Psoas muscle (tissue), 7 donors: ENCODE measurements at regions not wholly inside any gene's neighbourhood (a gene's known extent, or its start where the extent isn't known, plus 50 kb on each side); places are given as distances from the start of the nearest gene placed in this dataset.

Source experiments
- ATAC-seq, 4 donors: fragments of 200-7000 bp; cut with Tn5 transposase; one replicate each; pipeline ENCODE4 v1.9.1; 2020; ENCODE audit warnings: moderate library complexity in 3 of 4, mild to moderate bottlenecking in 2 of 4
- DNase-seq, 2 donors: peaks; one replicate each; pipeline ENCODE4 v3.0.0-alpha.2; 2020
- H3K27ac ChIP-seq: fragments of 200-600 bp; one replicate; pipeline ENCODE4 v1.8.0; 2022
- H3K27me3 ChIP-seq, 3 donors: fragments of 200-600 bp in 1 of 3; one replicate each; pipeline versions ENCODE4 v1.6.1 to v1.8.0; 2013 to 2022; ENCODE audit warnings: low read length in 2 of 3, mild to moderate bottlenecking in 2 of 3, moderate library complexity in 1 of 3; ENCODE audit not compliant: insufficient read depth in 3 of 3
- H3K36me3 ChIP-seq, 2 donors: fragments of 200-600 bp in 1 of 2; one replicate each; pipeline versions ENCODE4 v1.6.1 to v1.8.0; 2013 to 2022; ENCODE audit warnings: low read depth in 1 of 2, mild to moderate bottlenecking in 1 of 2, moderate library complexity in 1 of 2; ENCODE audit not compliant: insufficient read depth in 1 of 2
- H3K4me1 ChIP-seq: fragments of 200-600 bp; one replicate; pipeline ENCODE4 v1.8.0; 2022
- H3K4me3 ChIP-seq: fragments of 200-600 bp; one replicate; pipeline ENCODE4 v1.8.0; 2022; ENCODE audit warnings: mild to moderate bottlenecking
- H3K9me3 ChIP-seq: fragments of 200-600 bp; one replicate; pipeline ENCODE4 v1.8.0; 2022
- WGBS, 3 donors: extraction: QIAGEN DNeasy Blood & Tissue Kit; methylation state at CpG; one replicate each; pipeline versions ENCODE4 v1.1.6 to v1.1.7; 2013; 5-methylcytosine and 5-hydroxymethylcytosine counted together
- intact Hi-C, 2 donors: fragments of 100-400 bp; cut with DNase I; formaldehyde crosslinking; loops; one replicate each; pipeline versions ENCODE4 v1.11.0 to v1.14.2; 2022
- TF ChIP-seq, protein P1 (sequence below): fragments of 200-600 bp; IDR thresholded peaks from one replicate; pipeline ENCODE4 v1.8.0; 2022; ENCODE audit warnings: antibody characterized with exemption
- donor health status: healthy with polysubstance abuse.
- donor health status: DM: no; HTN: no; CAD: no; lungs with moderate emphysema.
- donor health status: Bipolar disorder and iron deficiency.
- donor health status: healthy.
- donor health status: DM: yes; HTN: yes; CAD: no.
- donor health status: DM: no; HTN: no; CAD: no.
- donor health status: DM: yes; HTN: yes; CAD: no.

DNA sequence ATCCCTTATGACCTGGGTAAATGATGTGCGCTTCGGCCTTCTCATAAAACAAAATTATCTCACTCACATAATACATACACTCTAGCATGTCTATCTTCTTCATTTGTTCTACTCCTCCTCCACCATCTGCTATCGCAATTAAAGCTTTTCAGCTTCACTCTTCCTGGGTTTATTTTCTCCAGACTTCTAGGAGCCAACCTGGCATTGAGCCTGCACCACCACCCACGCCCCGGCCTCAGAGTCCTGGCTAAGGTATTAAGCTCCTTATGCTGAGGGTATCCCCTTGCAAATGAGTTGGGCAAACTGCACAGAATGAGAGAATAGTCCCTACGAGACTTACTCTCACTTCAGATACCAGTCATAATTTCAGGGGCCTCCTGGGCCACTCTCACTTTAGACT, 236.1 kb upstream of the CDH12 start:
- no peak for DNase-seq
- 66 to 69% (median 69%) methylated on average over 6 of the region's 6 CpGs for WGBS, 3 donors
- no peak for ATAC-seq
- H3K27me3 ChIP-seq = no peaks in the 10 kb centered on the region
- no peaks in the 10 kb centered on the region for H3K9me3 ChIP-seq
- H3K36me3 ChIP-seq = no peaks in the 10 kb centered on the region
- H3K4me3 ChIP-seq = no peak overlapping the region
- no peak overlapping the region for H3K27ac ChIP-seq
- TF ChIP-seq, protein P1, sequence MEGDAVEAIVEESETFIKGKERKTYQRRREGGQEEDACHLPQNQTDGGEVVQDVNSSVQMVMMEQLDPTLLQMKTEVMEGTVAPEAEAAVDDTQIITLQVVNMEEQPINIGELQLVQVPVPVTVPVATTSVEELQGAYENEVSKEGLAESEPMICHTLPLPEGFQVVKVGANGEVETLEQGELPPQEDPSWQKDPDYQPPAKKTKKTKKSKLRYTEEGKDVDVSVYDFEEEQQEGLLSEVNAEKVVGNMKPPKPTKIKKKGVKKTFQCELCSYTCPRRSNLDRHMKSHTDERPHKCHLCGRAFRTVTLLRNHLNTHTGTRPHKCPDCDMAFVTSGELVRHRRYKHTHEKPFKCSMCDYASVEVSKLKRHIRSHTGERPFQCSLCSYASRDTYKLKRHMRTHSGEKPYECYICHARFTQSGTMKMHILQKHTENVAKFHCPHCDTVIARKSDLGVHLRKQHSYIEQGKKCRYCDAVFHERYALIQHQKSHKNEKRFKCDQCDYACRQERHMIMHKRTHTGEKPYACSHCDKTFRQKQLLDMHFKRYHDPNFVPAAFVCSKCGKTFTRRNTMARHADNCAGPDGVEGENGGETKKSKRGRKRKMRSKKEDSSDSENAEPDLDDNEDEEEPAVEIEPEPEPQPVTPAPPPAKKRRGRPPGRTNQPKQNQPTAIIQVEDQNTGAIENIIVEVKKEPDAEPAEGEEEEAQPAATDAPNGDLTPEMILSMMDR = no peak
- no peaks in the 10 kb centered on the region for H3K4me1 ChIP-seq
- intact Hi-C loops = no loop called here

DNA sequence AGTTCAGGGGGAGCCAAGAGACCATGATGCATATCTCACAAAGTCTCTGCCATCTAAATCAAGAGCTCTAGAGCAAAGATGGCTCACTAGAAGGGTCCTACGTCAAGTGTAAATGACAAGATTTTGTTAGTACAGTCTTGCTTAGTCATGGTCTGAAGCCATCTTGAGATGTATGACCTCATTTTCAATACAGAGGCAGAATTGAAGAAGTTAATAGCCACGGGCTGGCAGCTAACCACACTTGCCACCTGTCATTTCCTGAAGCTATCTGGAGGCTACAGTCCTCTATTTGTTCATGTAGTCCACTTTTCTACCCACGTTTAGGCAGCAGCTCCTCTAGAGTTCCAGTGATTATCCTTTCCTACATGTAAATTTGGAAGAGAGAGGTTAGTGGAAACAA, 231.7 kb upstream of the CDH12 start:
- Histone ChIP-seq H3K4me3 (no peak overlapping the region), H3K36me3 (no peaks in the 10 kb centered on the region), H3K27ac (no peak overlapping the region), H3K27me3 (no peaks in the 10 kb centered on the region), H3K4me1 (no peaks in the 10 kb centered on the region), H3K9me3 (no peaks in the 10 kb centered on the region)
- intact Hi-C loops = no loop called here
- ATAC-seq (no peak), DNase-seq (no peak)
- 14 to 22% (median 20%) methylated on average over 3 of the region's 3 CpGs for WGBS, 3 donors
- TF ChIP-seq, protein P1 = no peak

DNA sequence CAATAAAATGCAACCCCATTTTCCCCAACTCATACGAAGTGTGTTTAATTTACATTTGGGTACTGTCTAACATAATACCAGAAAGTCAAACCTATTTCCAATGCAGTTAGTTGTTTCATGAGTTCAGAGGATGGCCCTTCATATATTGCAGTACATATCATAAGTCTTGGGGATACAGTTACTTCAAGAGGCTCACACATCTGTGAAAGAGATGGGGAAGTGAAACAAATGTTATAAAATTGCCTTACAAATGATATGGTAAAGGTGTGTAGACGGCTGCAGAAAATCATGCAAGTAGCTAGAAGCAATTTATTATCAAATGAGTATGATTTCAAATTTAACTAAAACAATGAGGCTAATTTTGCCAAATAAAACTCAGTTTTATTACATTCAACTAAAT, 219.0 kb upstream of the CDH12 start:
- intact Hi-C loops = no loop called here
- TF ChIP-seq, protein P1 = no peak

GRCh38 chr5:23071682-23072081, 218.5 kb upstream of the CDH12 start:
- no peak for ATAC-seq
- intact Hi-C loops = no loop called here
- Histone ChIP-seq H3K4me3 (no peak overlapping the region), H3K27ac (no peak overlapping the region), H3K4me1 (no peaks in the 10 kb centered on the region), H3K9me3 (no peaks in the 10 kb centered on the region), H3K36me3 (no peaks in the 10 kb centered on the region), H3K27me3 (no peaks in the 10 kb centered on the region)
- TF ChIP-seq, protein P1 = no peak
- WGBS, 3 donors = 69 to 80% (median 72%) methylated on average over 3 of the region's 3 CpGs
- no peak for DNase-seq

More for the DNA sequence above, 219.0 kb upstream of the CDH12 start:
- no peaks in the 10 kb centered on the region for H3K9me3 ChIP-seq
- WGBS, 3 donors = 72 to 81% (median 75%) methylated on average over 2 of the region's 2 CpGs
- H3K4me1 ChIP-seq = no peaks in the 10 kb centered on the region
- H3K36me3 ChIP-seq = no peaks in the 10 kb centered on the region
- DNase-seq (no peak), ATAC-seq (no peak)
- no peaks in the 10 kb centered on the region for H3K27me3 ChIP-seq
- no peak overlapping the region for H3K4me3 ChIP-seq
- H3K27ac ChIP-seq = no peak overlapping the region

GRCh38 chr5:23064710-23065109, 211.6 kb upstream of the CDH12 start:
- Histone ChIP-seq H3K27me3 (no peaks in the 10 kb centered on the region), H3K36me3 (no peaks in the 10 kb centered on the region), H3K4me3 (no peak overlapping the region), H3K4me1 (no peaks in the 10 kb centered on the region), H3K27ac (no peak overlapping the region), H3K9me3 (no peaks in the 10 kb centered on the region)
- no peak for ATAC-seq
- TF ChIP-seq, protein P1 = no peak
- no peak for DNase-seq
- intact Hi-C loops = no loop called here
- 75 to 82% (median 76%) methylated on average over 3 of the region's 3 CpGs for WGBS, 3 donors
